Heart left ventricle (tissue), 13 donors: ENCODE measurements at regions not wholly inside any gene's neighbourhood (a gene's known extent, or its start where the extent isn't known, plus 50 kb on each side); places are given as distances from the start of the nearest gene placed in this dataset.

Source experiments
- CTCF ChIP-seq, 12 donors: fragments of 200-600 bp; sonication (generic) in 4 of 12; IDR thresholded peaks; one replicate each; pipeline versions ENCODE4 v1.5.0 to v1.8.0; 2018 to 2022; ENCODE audit warnings: antibody characterized with exemption in 12 of 12, mild to moderate bottlenecking in 5 of 12
- POLR2A ChIP-seq, 2 donors: fragments of 450-650 bp; IDR thresholded peaks; one replicate each; pipeline ENCODE4 v1.6.1; 2017; ENCODE audit warnings: antibody characterized with exemption in 2 of 2, mild to moderate bottlenecking in 2 of 2, moderate library complexity in 2 of 2
- donor health status: ischemic (EF 13 %, LVEDD 7.1; RV severe dilation, severe dysfunction).
- donor health status: DM: no; HTN: yes; CAD: no.
- donor health status: DM: no; HTN: no; CAD: no.
- donor health status: ischemic (EF 25% LVEDD 6.9; RV normal size, moderate dysfunction).
- donor health status: ischemic (EF 25% LVEDD 5.7; RV mildly dilated, moderate dysfunction).
- donor health status: ischemic (EF 35%, LVEDD 5.7; RV mildly dilated, moderate dysfunction).
- donor health status: nonischemic (EF 11% LVEDD 7.7; RV severe dilation, severe dysfunction).
- donor health status: DM: yes; HTN: yes; CAD: no.
- donor health status: PGD.
- donor health status: ischemic (EF 29% LVEDD 5.4; RV normal size, mild dysfunction).
- donor health status: nonischemic (EF 23%, LVEDD 6.1; RV moderate dilation, normal function).

- TF ChIP-seq CTCF (IDR thresholded peaks at IDR 0.05): peak; percentile 75 to 90 (median 84)
- no peak for TF ChIP-seq POLR2A (IDR thresholded peaks at IDR 0.05)
Measured at GRCh38 chr13:80979035-80979641, 638.2 kb upstream of the SPRY2 start.
